Mesendoderm (in vitro differentiated cells): ENCODE measurements at regions not wholly inside any gene's neighbourhood (a gene's known extent, or its start where the extent isn't known, plus 50 kb on each side); places are given as distances from the start of the nearest gene placed in this dataset.
"Not testable (repeated sequence)": the region's sequence is repeated elsewhere in the genome, so short reads cannot be mapped to it uniquely, and the experiment has no call there.

Source experiments
- DNase-seq: peaks from one replicate; pipeline ENCODE4 v3.0.0; 2013
- H2AK5ac ChIP-seq: 2 replicates; pipeline ENCODE4 v1.6.1; 2013; ENCODE audit warnings: low read length, inconsistent platforms
- H2BK120ac ChIP-seq: 2 replicates; pipeline ENCODE4 v1.6.1; 2013; ENCODE audit warnings: low read depth, mild to moderate bottlenecking, low read length, moderate library complexity, mixed read lengths
- H2BK15ac ChIP-seq: replicated peaks from 2 replicates; pipeline ENCODE4 v1.6.1; 2013; ENCODE audit warnings: low read depth, mild to moderate bottlenecking, moderate library complexity
- H2BK5ac ChIP-seq: 2 replicates; pipeline ENCODE4 v1.6.1; 2013; ENCODE audit warnings: low read length, inconsistent platforms
- H3K18ac ChIP-seq: 2 replicates; pipeline ENCODE4 v1.6.1; 2013; ENCODE audit warnings: mild to moderate bottlenecking, low read length, mixed read lengths
- H3K23ac ChIP-seq: one replicate; pipeline ENCODE4 v1.6.1; 2013; ENCODE audit warnings: low read length
- H3K27ac ChIP-seq: 2 replicates; pipeline ENCODE4 v1.5.1; 2013; ENCODE audit warnings: low read depth, mild to moderate bottlenecking, inconsistent platforms, low read length, moderate library complexity
- H3K27me3 ChIP-seq: 2 replicates; pipeline ENCODE4 v1.6.1; 2013; ENCODE audit warnings: low read length, control low read depth, mild to moderate bottlenecking, inconsistent platforms; ENCODE audit not compliant: insufficient read depth, poor library complexity
- H3K36me3 ChIP-seq: 2 replicates; pipeline ENCODE4 v1.6.1; 2013; ENCODE audit warnings: low read length, inconsistent platforms; ENCODE audit not compliant: control insufficient read depth, insufficient read depth
- H3K4ac ChIP-seq: one replicate; pipeline ENCODE4 v1.6.1; 2013; ENCODE audit warnings: low read depth, mild to moderate bottlenecking, low read length, moderate library complexity
- H3K4me1 ChIP-seq: 2 replicates; pipeline ENCODE4 v1.6.1; 2013; ENCODE audit warnings: low read depth, low read length, inconsistent platforms; ENCODE audit not compliant: control insufficient read depth
- H3K4me2 ChIP-seq: 2 replicates; pipeline ENCODE4 v1.6.1; 2013; ENCODE audit warnings: low read length
- H3K4me3 ChIP-seq: 2 replicates; pipeline ENCODE4 v1.5.1; 2013; ENCODE audit warnings: mild to moderate bottlenecking, low read length
- H3K56ac ChIP-seq: one replicate; pipeline ENCODE4 v1.6.1; 2013; ENCODE audit warnings: low read length
- H3K79me1 ChIP-seq: 2 replicates; pipeline ENCODE4 v1.6.1; 2013; ENCODE audit warnings: low read length, inconsistent platforms
- H3K79me2 ChIP-seq: 2 replicates; pipeline ENCODE4 v1.6.1; 2013; ENCODE audit warnings: mild to moderate bottlenecking, low read length; ENCODE audit not compliant: control insufficient read depth, insufficient read depth
- H3K9ac ChIP-seq: 2 replicates; pipeline ENCODE4 v1.6.1; 2013; ENCODE audit warnings: low read length, inconsistent platforms
- H4K5ac ChIP-seq: one replicate; pipeline ENCODE4 v1.6.1; 2013; ENCODE audit warnings: low read length
- H4K8ac ChIP-seq: one replicate; pipeline ENCODE4 v1.6.1; 2013; ENCODE audit warnings: low read depth, mild to moderate bottlenecking, control low read depth, low read length, moderate library complexity
- WGBS: extraction: QIAGEN DNeasy Blood & Tissue Kit; methylation state at CpG from one replicate; pipeline ENCODE4 v1.1.7; 2013; ENCODE audit warnings: low lambda C conversion rate, missing lambda C conversion rate; ENCODE audit not compliant: insufficient coverage; ENCODE audit errors: extremely low coverage; 5-methylcytosine and 5-hydroxymethylcytosine counted together

- H4K5ac ChIP-seq, H2AK5ac ChIP-seq, H3K4ac ChIP-seq, H3K27me3 ChIP-seq, H3K56ac ChIP-seq, H3K36me3 ChIP-seq, H3K9ac ChIP-seq, H3K4me2 ChIP-seq, H3K18ac ChIP-seq, H3K79me1 ChIP-seq, H2BK15ac ChIP-seq, H2BK5ac ChIP-seq, H3K4me3 ChIP-seq, H3K4me1 ChIP-seq, H2BK120ac ChIP-seq, H3K27ac ChIP-seq, H4K8ac ChIP-seq, H3K79me2 ChIP-seq, H3K23ac ChIP-seq: not testable (repeated sequence)
- no CpG with 5 or more reads among the region's 13 CpGs for WGBS
- peak; percentile 0 for DNase-seq
These were observed 192.8 kb upstream of the ZNG1E start for GRCh38 chr9:65482890-65483289.

- not testable (repeated sequence) for H3K4ac ChIP-seq, H3K79me2 ChIP-seq, H2BK120ac ChIP-seq, H3K18ac ChIP-seq, H3K27ac ChIP-seq, H4K8ac ChIP-seq, H4K5ac ChIP-seq, H3K4me2 ChIP-seq, H3K4me1 ChIP-seq, H2BK5ac ChIP-seq, H3K27me3 ChIP-seq, H2AK5ac ChIP-seq, H3K79me1 ChIP-seq, H3K4me3 ChIP-seq, H3K23ac ChIP-seq, DNase-seq, H3K36me3 ChIP-seq, H3K56ac ChIP-seq, H2BK15ac ChIP-seq, H3K9ac ChIP-seq
- no CpG with 5 or more reads among the region's 10 CpGs for WGBS
These were observed 194.4 kb upstream of the ZNG1E start for GRCh38 chr9:65481291-65481690.

GRCh38 chr9:65474891-65475290, 189.9 kb upstream of the FOXD4L5 start:
- not testable (repeated sequence) for H2AK5ac ChIP-seq, H3K4me2 ChIP-seq, H2BK15ac ChIP-seq, H3K36me3 ChIP-seq, H3K18ac ChIP-seq, H3K79me2 ChIP-seq, H2BK120ac ChIP-seq, H4K8ac ChIP-seq, H3K79me1 ChIP-seq, H2BK5ac ChIP-seq, H3K27me3 ChIP-seq, H3K56ac ChIP-seq, H3K4ac ChIP-seq, H3K9ac ChIP-seq, H3K23ac ChIP-seq, H3K4me1 ChIP-seq, H3K4me3 ChIP-seq, DNase-seq, H4K5ac ChIP-seq, H3K27ac ChIP-seq
- no CpG with 5 or more reads among the region's 7 CpGs for WGBS

- H3K18ac ChIP-seq, H3K79me2 ChIP-seq, H3K79me1 ChIP-seq, H3K27ac ChIP-seq, DNase-seq, H3K4me2 ChIP-seq, H2AK5ac ChIP-seq, H2BK15ac ChIP-seq, H3K36me3 ChIP-seq, H3K4me3 ChIP-seq, H3K56ac ChIP-seq, H3K9ac ChIP-seq, H4K5ac ChIP-seq, H2BK5ac ChIP-seq, H2BK120ac ChIP-seq, H4K8ac ChIP-seq, H3K4me1 ChIP-seq, H3K23ac ChIP-seq, H3K4ac ChIP-seq, H3K27me3 ChIP-seq: not testable (repeated sequence)
- no CpG with 5 or more reads among the region's 10 CpGs for WGBS
These were observed 188.2 kb upstream of the FOXD4L5 start for GRCh38 chr9:65473059-65473822.

GRCh38 chr9:65471106-65471505, 186.1 kb upstream of the FOXD4L5 start:
- not testable (repeated sequence) for H3K4ac ChIP-seq, H3K79me1 ChIP-seq, H3K36me3 ChIP-seq, H3K27me3 ChIP-seq, H2BK120ac ChIP-seq, H2BK5ac ChIP-seq, H3K4me3 ChIP-seq, H3K56ac ChIP-seq, H3K4me2 ChIP-seq, H3K23ac ChIP-seq, H4K5ac ChIP-seq, H3K79me2 ChIP-seq, H3K9ac ChIP-seq, H3K18ac ChIP-seq, H4K8ac ChIP-seq, H3K4me1 ChIP-seq, DNase-seq, H2BK15ac ChIP-seq, H2AK5ac ChIP-seq, H3K27ac ChIP-seq
- no CpG with 5 or more reads among the region's 7 CpGs for WGBS
